SIG-M5 treated with dmso at 0.1 percent for 504 hours (cell line): ENCODE measurements at regions not wholly inside any gene's neighbourhood (a gene's known extent, or its start where the extent isn't known, plus 50 kb on each side); places are given as distances from the start of the nearest gene placed in this dataset.

ENCODE experiments used
- DNase-seq: peaks from one replicate; lab custom pipeline; 2025; ENCODE audit not compliant: unreplicated experiment; lab: John Stamatoyannopoulos, UW

DNA sequence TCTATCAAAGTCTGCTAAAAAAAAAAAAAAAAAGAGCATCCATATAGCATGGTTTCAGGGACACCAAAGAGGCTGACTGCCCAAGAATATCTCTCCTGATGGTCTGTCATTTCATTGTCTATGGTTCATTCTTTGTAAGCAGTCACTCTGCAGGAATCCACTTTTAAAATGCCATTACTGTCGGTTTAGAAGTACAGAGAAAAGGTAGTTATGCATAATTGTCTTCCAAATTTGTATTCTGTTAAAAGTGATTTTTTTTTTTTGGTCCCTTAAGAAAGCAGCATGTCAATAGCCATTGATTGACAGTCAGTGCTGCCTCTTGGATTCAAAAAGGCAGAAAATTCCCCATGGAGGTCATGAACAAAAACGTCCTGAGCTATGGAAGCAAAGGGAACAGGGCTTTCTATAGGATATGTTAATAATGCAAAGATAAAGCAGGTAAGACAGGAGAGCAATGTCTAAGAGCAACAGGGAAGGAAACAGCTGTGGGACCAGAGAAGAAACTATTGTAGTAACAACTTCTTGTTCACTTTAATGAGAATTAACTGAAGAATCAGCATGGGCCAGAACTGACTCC lies 245.8 kb downstream of the TMX3 start:
- DNase-seq = no peak

DNA sequence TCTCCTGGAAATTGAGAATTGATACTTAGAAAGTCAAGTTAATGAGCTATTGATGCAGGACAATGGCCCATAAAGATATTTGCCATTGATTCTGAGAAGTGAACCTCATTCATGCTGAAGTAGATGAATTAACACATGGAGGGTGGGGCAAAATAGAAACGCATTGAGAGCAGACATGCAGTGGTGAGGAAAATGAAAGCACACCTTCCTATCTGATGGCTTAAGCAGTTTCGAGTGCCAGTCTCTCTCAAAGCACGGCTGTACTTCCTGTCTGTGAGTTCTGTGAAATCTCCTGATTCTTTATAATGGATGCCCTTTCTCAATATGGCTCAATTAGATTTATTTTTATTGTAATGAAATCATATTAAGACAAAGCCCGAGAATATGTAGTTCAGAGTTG lies 247.0 kb downstream of the TMX3 start:
- DNase-seq = no peak

DNA sequence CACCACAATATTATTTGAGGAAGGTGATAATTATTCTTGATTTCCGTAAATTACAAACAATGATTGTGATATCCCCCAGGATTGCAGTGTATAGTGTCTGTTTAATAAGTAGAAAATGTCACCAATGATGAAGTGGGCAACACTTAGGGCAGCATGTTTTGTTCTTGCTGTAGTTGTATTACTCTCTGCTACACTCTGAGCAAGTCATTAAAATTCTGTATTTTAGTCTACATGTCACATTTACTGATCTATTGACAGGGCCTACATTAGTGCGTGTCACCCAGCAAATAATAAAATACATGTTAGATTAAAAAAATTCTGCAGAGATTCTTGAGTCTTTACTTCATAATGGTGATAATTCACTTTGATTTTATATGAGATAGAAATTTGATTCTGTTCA lies 247.6 kb downstream of the TMX3 start:
- DNase-seq = no peak

DNA sequence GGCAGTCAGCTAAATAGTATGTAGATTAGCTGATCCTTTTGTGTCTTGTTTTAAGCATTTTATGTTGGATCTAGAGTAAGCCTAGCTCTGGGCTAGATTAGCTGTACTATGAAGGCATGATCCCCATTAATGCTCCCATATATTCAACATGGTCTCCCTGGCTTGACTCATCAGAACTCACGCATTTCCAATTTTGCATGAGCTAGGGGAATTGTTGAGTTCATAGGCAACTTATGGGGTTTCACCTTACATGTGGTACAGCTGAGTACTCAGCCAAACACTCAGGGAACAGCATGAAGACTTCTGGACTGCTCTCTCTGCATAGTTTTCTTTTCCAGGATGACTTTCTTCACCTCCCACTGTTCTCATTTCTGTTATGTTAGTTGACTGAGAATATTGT lies 248.2 kb downstream of the TMX3 start:
- DNase-seq = no peak

DNA sequence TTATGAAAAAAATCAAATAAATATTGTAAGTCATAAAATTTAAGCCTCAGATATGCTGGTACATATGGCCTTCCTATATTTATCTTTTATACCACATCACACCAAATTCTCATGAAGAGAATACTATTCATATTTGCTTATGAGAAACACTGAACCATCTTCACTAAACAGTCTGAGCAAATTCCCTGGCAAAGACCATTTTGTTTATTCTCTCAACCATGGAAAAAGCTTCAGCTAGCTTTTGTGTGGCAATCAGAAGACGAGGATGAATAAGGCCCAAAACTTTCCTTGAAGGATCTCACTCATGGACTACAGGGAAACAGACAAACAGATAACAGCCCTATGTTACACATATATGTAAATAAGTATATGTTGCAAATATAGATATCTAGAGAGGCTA lies 252.1 kb downstream of the TMX3 start:
- no peak for DNase-seq

DNA sequence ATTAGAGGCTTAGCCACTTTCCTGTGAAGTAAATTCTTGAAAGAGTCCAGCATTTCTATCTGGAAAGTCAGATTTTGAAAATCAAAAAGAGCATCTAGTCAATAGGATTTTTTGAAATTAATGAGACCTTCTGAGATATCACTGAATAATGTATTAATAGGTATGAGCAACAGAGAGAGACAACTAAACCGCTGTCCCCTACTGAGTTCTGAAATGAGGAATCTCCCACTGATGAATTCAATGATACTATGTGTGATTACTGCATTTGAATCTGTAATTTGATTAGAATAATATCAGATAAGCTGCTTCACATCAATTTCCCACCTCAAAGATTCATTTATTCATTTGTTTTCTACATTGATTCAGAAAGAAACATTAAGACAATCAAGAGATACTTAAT lies 252.8 kb downstream of the TMX3 start:
- DNase-seq = no peak

DNA sequence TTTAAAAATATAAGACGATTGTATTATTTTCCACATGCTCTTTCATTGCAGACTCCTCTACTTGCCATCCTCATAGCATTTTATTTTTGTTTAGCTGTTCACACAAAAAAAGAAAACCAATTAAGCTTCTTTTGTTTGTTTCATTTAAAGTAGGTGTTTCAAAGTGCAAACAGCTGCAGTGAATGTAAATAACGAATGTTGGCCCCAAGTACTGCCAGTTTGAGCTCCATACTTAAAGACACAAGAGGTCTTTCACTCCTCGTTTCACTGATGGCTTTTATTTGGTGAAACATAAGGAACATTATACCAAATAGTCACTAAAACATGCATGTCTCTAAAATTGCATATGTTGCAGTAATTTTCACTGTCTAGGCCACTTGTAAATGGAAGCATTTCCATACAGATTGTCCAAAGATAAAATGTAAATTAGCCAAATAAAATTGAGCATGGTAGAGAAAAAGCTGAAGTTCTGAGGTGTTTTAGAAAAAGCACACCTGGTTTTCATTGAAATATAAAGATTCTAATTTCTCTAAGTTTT lies 253.4 kb downstream of the TMX3 start:
- DNase-seq = no peak

DNA sequence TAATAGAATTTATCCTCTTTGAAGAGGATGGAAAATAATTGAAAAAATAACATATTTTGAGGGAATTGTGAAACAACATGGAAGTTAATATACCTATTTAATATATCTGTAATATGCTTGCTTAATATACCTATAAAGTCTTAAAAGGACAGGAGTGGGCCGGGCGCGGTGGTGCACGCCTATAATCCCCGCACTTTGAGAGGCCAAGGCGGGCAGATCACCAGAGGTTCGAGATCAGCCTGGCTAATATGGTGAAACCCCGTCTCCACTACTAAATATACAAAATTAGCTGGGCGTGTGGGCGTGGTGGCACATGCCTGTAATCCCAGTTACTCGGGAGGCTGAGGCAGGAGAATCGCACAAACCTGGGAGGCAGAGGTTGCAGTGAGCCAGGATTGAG lies 254.9 kb downstream of the TMX3 start:
- no peak for DNase-seq

DNA sequence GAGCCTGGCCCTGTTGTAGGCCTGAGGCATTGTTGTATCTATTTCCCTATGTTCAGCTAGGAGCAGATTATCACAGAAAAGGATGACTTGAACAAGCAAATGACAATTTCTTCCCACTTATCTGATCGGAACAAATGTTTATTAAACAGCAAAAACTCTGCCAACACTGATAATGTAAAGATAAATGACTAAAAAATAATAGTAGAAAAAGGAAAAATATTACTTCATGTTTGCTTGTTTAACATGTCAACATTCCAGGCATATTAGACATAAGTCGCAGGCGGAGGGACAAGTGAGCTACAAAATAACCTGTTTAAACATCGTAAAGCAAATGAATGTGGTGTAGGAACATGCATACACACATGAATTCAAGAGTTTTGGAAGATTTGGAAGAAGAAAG lies 257.9 kb downstream of the TMX3 start:
- DNase-seq = no peak

DNA sequence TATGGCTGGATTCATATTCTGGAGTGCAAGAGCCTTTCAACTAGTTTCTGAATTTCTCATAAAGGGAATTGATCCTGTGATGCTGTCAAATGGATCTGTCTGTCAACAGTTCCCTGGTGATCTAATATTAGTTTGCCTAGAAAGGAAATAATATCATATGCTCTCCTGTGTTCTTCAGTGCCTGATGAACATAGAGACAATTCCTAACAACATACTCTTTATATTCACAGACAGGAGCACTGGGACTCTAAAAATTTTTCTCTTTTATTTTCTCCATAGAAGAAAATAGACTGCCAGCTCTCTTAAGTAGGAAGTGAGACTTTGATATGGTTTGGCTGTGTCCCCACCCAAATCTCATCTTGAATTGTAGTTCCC lies 259.7 kb downstream of the TMX3 start:
- DNase-seq = no peak

DNA sequence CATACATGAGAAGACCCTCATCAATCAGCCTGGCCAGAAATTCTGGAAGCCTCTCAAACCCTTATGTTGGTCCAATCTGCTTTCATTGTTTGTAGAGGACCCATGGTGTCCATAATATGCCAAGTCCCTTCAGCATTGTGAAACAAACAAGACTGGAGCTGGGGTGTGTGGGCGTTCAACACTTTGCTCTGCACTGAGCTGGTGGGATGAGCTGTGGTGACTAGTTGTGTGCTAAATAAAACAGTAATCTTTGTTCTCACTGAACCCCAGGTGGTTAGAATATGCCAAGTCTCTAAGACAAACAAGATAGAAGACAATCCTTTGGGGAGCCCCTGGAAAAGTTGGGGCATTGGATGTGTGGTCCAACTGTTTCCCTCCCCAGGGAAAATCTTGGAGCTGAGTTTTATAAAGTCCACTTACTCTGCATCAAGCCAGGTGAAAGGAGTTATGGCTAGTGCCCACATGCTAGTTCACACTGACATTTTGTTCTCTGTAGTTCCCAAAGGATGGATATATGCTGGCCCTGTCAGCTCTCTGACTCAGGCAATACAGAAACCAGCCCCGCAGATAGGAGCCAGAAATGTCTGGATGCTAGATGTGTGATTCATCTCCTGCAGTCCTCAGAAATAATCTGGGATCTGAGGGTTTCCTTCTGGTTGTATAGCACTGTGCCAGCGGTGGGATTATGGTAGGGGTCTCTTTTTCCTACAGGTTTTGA lies 260.2 kb downstream of the TMX3 start:
- no peak for DNase-seq

DNA sequence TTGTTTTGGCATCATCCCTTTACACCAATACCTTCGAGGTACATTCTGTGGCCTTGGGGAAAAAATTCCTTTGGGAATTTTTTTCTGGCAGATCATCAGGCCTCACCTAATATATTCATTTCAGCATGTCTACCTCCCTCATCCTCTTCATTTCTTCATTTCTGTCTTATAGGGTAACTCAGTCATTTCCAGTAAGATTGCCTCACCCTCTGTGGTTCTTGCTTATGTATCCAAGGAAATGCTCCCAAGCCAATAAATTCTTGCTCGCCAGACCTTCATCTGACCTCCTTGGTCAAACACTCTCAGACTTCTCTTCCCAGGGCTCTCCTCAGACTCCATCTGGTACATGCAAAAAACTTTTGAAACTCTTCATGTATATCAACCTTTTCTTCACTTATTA lies 265.6 kb downstream of the TMX3 start:
- no peak for DNase-seq

DNA sequence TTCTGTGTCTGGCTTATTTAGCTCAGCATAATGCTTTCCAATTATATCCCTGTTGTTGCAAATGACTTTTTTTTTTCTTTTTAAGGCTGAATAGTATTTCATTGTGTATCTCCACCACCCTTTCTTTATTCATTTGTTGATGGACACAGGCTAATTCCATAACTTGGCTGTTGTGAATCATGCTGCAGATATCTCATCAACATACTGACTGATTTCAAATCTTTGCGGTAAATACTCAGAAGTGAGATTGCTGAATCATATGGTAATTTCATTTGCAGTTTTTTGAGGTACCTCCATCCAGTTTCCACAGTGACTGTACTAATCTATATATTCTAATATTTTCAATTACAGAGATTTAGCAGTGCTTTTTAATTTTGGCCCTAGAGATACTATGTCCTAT lies 266.2 kb downstream of the TMX3 start:
- no peak for DNase-seq

DNA sequence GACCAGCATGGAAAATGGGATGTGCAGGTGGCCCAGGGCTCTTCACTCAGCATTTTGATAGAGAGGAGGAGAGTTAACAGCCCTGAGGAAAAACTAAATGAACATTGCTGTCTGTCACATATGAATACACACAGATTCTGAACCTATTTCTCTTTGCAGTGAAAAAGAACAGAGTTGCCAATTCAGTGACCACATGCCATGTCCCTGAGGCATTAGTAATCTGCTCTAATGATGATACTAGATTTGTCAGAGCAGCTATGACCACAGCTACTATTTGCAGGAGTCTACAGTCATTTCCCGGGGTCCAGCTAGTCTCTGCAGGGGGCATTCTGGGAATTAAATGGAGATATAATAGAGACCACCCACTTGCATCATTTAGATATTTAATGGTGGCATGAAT lies 267.6 kb downstream of the TMX3 start:
- DNase-seq = no peak

DNA sequence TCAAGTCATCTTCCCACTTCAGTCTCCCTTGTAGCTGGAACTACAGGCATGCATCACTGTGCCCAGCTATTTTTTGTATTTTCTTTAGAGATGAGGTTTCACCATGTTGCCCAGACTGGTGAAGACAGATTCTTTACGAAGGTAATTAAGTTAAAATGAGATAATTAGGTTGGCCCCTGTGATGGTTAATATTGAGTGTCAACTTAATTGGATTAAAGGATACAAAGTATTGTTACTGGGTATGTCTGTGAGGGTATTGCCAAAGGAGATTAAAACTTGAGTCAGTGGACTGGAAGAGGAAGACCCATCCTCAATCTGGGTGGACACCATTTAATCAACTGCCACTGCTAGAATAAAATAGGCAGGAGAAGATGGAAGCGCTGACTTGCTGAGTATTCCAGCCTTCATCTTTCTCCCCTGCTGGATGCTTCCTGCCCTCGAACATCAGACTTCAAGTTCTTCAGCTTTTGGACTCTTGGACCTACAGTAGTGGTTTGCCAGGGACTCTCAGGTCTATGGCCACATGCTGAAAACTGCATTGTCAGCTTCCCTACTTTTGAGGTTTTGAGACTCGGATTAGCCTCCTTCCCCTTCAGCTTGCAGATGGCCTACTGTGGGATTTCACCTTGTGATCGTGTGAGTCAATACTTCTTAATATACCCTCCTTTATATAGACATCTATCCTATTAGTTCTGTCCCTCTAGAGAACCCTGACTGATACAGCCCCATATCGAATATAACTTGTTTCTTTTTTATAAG lies 269.1 kb downstream of the TMX3 start:
- DNase-seq = no peak

DNA sequence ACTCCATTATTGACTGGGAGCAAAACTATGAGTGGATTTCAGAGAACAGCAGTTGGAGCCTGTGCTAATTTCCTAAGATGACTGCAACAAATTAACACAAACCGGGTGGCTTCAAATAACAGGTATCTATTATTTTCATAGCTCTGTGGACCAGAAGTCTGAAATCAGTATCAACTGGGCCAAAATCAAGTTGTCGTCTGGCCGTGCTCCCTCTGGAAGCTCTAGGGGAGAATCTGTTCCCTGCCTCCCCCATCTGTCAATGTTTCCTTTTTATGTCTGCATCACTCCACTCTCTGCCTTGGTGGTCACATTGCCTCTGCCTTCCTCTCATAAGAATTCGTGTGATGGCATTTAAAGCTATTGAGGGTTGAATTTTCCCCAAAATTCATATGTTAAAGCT lies 269.8 kb downstream of the TMX3 start:
- no peak for DNase-seq

DNA sequence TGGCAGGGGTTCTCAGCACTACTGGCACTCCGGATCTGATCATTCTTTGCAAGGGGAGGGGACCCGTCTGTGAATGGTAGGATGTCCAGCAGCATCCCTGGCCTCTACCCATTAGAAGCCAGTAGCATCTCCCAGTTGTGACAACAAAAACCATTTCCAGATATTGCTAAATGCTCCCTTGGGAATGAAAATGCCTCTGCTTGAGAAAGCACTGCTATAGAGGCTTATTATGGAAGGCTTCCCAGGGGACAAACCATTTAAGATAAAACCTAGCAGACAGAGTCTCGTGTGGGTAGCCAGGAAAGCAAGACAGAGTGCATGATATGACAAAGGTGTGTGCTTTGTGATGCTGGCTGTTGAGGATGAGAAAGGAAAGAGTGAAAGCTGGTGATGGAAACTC lies 273.7 kb downstream of the TMX3 start:
- DNase-seq = no peak

DNA sequence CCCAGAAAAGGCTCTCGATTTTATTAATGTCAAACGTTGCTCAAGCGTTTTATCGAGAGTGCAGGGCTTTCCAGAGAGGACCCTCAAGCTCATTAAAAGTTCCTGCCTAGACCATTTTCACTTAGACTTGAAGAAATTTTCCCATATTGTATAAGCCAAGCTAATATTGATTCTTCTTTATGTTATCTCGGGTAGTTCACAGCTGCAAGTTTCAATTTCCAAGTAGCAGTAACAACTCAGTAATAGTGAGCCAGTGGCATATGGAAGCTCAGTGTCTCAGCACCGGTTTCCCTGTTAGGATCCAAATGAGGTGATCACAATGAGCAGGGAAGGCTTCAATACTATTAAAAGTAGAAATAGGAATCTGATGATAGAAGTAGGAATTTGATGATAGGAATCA lies 274.5 kb downstream of the TMX3 start:
- DNase-seq = no peak

DNA sequence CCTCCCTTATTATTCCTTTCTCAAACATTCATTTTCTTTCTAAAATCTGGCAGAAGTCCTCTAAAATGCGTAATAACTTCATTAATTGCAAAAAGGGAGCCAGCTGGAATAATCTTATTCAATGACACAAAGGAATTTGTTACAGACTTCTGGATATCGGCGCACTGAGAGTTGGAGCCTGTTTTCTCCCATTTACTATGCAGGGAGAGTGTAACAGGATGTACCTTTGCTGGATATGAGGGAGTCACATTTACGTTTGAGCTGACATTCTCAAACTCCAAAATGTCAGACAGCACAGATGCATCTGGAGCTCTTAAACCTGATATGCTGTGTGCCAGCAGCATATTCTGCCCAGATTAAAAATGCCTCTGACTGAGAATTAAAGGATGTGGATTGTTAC lies 275.3 kb downstream of the TMX3 start:
- DNase-seq = no peak

DNA sequence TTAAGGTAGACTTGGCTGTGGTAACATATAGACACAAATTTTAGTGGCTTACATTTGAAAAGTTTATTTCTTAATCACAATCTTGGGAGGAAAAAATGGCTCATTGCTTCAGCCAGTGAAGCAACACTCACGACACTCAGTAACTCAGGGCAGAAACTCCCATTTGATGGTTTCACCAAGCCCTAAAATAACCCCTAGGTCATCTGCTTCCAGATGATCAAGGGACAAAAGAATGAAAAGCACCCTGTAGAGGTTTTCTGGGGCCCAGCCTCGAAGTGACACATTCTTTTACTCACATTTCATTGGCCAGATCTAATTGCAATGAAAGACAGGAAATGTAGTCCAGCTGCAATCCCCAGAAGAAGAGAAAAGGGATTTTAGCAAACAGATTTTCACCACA lies 275.9 kb downstream of the TMX3 start:
- no peak for DNase-seq

DNA sequence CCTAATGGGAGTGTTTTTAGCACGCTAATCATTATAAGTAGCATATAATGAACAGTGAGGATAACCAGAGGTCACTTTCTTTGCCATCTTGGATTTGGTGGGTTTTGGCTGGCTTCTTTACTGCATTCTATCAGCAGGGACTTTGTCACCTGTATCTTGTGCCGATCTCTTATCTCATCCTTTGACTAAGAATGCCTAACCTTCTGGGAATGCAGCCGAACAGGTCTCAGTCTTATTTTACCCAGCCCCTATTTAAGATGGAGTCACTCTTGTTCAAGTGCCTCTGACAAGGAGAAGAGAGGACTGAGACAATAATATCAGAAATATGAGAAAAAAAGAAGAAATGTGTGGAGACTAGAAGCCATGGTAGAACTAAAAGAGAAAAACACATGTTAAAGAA lies 276.4 kb downstream of the TMX3 start:
- DNase-seq = no peak

DNA sequence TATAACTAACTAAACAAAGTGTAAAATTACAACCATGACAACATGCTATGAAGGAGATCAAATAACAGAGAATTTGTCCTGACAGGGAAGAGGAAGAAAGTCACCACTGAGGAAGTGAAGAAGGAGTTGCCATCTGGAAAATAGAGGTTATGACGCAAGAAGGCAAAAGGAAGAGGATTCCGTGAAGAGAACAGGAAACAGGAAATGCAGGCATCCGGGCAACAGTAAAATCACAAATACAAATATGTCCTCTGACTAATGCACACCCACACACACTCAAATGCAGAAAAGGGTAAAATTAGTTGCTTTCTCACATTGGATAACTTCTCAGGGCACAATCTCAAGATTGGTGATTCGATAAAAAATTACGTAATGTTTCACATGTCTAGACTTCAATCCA lies 278.4 kb downstream of the TMX3 start:
- no peak for DNase-seq
